Hepatocyte (in vitro differentiated cells): ENCODE measurements at regions not wholly inside any gene's neighbourhood (a gene's known extent, or its start where the extent isn't known, plus 50 kb on each side); places are given as distances from the start of the nearest gene placed in this dataset.

Experiments
- DNase-seq: peaks from one replicate; pipeline ENCODE4 v3.0.0-alpha.2; 2016; ENCODE audit warnings: low spot score
- H2AFZ ChIP-seq: fragments of 200-600 bp; sonication (generic); 2 replicates; pipeline ENCODE4 v1.6.0; 2016; ENCODE audit warnings: antibody characterized with exemption, mild to moderate bottlenecking
- H3K27ac ChIP-seq: fragments of 200-600 bp; sonication (generic); 2 replicates; pipeline ENCODE4 v1.5.1; 2016; ENCODE audit warnings: mild to moderate bottlenecking
- H3K27me3 ChIP-seq: fragments of 200-600 bp; sonication (generic); 2 replicates; pipeline ENCODE4 v1.6.1; 2016
- H3K36me3 ChIP-seq: fragments of 200-600 bp; sonication (generic); replicated peaks from 2 replicates; pipeline ENCODE4 v1.5.1; 2016; ENCODE audit warnings: low read depth; ENCODE audit not compliant: insufficient read depth
- H3K4me1 ChIP-seq: fragments of 200-600 bp; sonication (generic); 2 replicates; pipeline ENCODE4 v1.5.1; 2016; ENCODE audit warnings: mild to moderate bottlenecking, moderate library complexity; ENCODE audit not compliant: insufficient read depth
- H3K4me2 ChIP-seq: fragments of 200-600 bp; sonication (generic); 2 replicates; pipeline ENCODE4 v1.6.0; 2016
- H3K4me3 ChIP-seq: fragments of 200-600 bp; sonication (generic); 2 replicates; pipeline ENCODE4 v1.5.1; 2016; ENCODE audit warnings: mild to moderate bottlenecking
- H3K79me2 ChIP-seq: fragments of 200-600 bp; sonication (generic); 2 replicates; pipeline ENCODE4 v1.6.0; 2017; ENCODE audit warnings: mild to moderate bottlenecking
- H3K9me2 ChIP-seq: fragments of 200-600 bp; sonication (generic); replicated peaks from 2 replicates; pipeline ENCODE4 v1.6.0; 2017; ENCODE audit warnings: mild to moderate bottlenecking; ENCODE audit not compliant: insufficient read depth
- H3K9me3 ChIP-seq: fragments of 200-600 bp; sonication (generic); 2 replicates; pipeline ENCODE4 v1.5.1; 2016; ENCODE audit warnings: low read depth, mild to moderate bottlenecking
- H4K20me1 ChIP-seq: fragments of 200-600 bp; sonication (generic); 2 replicates; pipeline ENCODE4 v1.6.0; 2016; ENCODE audit warnings: mild to moderate bottlenecking; ENCODE audit not compliant: insufficient read depth, poor library complexity, severe bottlenecking
- CTCF ChIP-seq: fragments of 200-600 bp; sonication (generic); IDR thresholded peaks from 2 replicates; pipeline ENCODE4 v1.5.1; 2016; ENCODE audit warnings: antibody characterized with exemption, mild to moderate bottlenecking; ENCODE audit not compliant: poor library complexity
- EZH2 ChIP-seq: fragments of 200-600 bp; sonication (generic); IDR thresholded peaks from 2 replicates; pipeline ENCODE4 v1.6.1; 2016; ENCODE audit warnings: antibody characterized with exemption, mild to moderate bottlenecking, borderline replicate concordance
- EZH2phosphoT487 ChIP-seq: fragments of 200-600 bp; sonication (generic); IDR thresholded peaks from one replicate; pipeline ENCODE4 v1.6.1; 2018; ENCODE audit warnings: antibody characterized with exemption, mild to moderate bottlenecking, low read depth, moderate library complexity; ENCODE audit not compliant: unreplicated experiment, severe bottlenecking
- WGBS: methylation state at CpG from one replicate; pipeline ENCODE4 v1.1.6; 2016; ENCODE audit warnings: low lambda C conversion rate; ENCODE audit errors: missing lambda C conversion rate; 5-methylcytosine and 5-hydroxymethylcytosine counted together

GRCh38 chr12:19572920-19573558, 133.7 kb downstream of the AEBP2 start:
- Histone ChIP-seq H3K4me2 (no peak overlapping the region), H3K4me1 (peaks cover 35% of the 10 kb centered on the region), H3K4me3 (no peak overlapping the region), H2AFZ (no peak overlapping the region), H3K27me3 (no peaks in the 10 kb centered on the region), H3K9me2 (no peaks in the 10 kb centered on the region), H3K9me3 (no peaks in the 10 kb centered on the region), H3K79me2 (no peaks in the 10 kb centered on the region), H3K27ac (no peak overlapping the region), H4K20me1 (no peaks in the 10 kb centered on the region), H3K36me3 (no peaks in the 10 kb centered on the region)
- DNase-seq: peak; percentile 27
- no peak for TF ChIP-seq EZH2phosphoT487
- peak; percentile 39 for TF ChIP-seq CTCF
- TF ChIP-seq EZH2: no peak
- 76% methylated on average over 16 of the region's 16 CpGs for WGBS

GRCh38 chr12:19573866-19574265, 134.6 kb downstream of the AEBP2 start:
- Histone ChIP-seq H3K4me1 (peaks cover 35% of the 10 kb centered on the region), H3K4me3 (no peak overlapping the region), H3K9me3 (no peaks in the 10 kb centered on the region), H4K20me1 (no peaks in the 10 kb centered on the region), H3K36me3 (no peaks in the 10 kb centered on the region), H3K27ac (no peak overlapping the region), H3K4me2 (no peak overlapping the region), H3K27me3 (no peaks in the 10 kb centered on the region), H3K9me2 (no peaks in the 10 kb centered on the region), H2AFZ (no peak overlapping the region), H3K79me2 (no peaks in the 10 kb centered on the region)
- no peak for TF ChIP-seq CTCF
- no peak for TF ChIP-seq EZH2
- no peak for TF ChIP-seq EZH2phosphoT487
- WGBS: 94% methylated on average over 5 of the region's 11 CpGs
- no peak for DNase-seq

GRCh38 chr12:19574601-19575000, 135.3 kb downstream of the AEBP2 start:
- H3K27ac ChIP-seq: peak overlapping the region; percentile 76
- no peaks in the 10 kb centered on the region for H3K27me3 ChIP-seq
- no peaks in the 10 kb centered on the region for H3K79me2 ChIP-seq
- H3K36me3 ChIP-seq: no peaks in the 10 kb centered on the region
- H3K4me2 ChIP-seq: no peak overlapping the region
- no peak overlapping the region for H2AFZ ChIP-seq
- peaks cover 35% of the 10 kb centered on the region for H3K4me1 ChIP-seq
- TF ChIP-seq CTCF: no peak
- TF ChIP-seq EZH2: no peak
- no peak for TF ChIP-seq EZH2phosphoT487
- H3K9me3 ChIP-seq: no peaks in the 10 kb centered on the region
- no peak for DNase-seq
- H3K4me3 ChIP-seq: no peak overlapping the region
- H4K20me1 ChIP-seq: no peaks in the 10 kb centered on the region
- no peaks in the 10 kb centered on the region for H3K9me2 ChIP-seq
